SK-N-SH treated with all-trans-retinoic acid at 6 μM for 48 hours (cell line): ENCODE measurements at regions not wholly inside any gene's neighbourhood (a gene's known extent, or its start where the extent isn't known, plus 50 kb on each side); places are given as distances from the start of the nearest gene placed in this dataset.

Source experiments
- CSDC2 ChIP-seq: fragments of 250-450 bp; sonication (Bioruptor Pico); IDR thresholded peaks from 2 replicates; pipeline ENCODE4 v1.5.0; 2020; ENCODE audit warnings: mild to moderate bottlenecking, moderate library complexity
- GLIS3 ChIP-seq: fragments of 250-450 bp; sonication (Bioruptor Pico); IDR thresholded peaks from 2 replicates; pipeline ENCODE4 v1.5.0; 2020; ENCODE audit warnings: mild to moderate bottlenecking, moderate library complexity
- PPARA ChIP-seq: fragments of 250-450 bp; sonication (Bioruptor Pico); IDR thresholded peaks from 2 replicates; pipeline ENCODE4 v1.5.0; 2020; ENCODE audit warnings: mild to moderate bottlenecking, borderline replicate concordance
- TCF4 ChIP-seq: fragments of 250-450 bp; sonication (Bioruptor Pico); IDR thresholded peaks from 2 replicates; pipeline ENCODE4 v1.8.0; 2021; ENCODE audit warnings: mild to moderate bottlenecking, moderate library complexity, borderline replicate concordance
- ZC3H10 ChIP-seq: fragments of 250-450 bp; sonication (Bioruptor Pico); IDR thresholded peaks from 2 replicates; pipeline ENCODE4 v1.5.1; 2021; ENCODE audit warnings: mild to moderate bottlenecking, moderate library complexity
- ZFP3 ChIP-seq: fragments of 250-450 bp; sonication (Bioruptor Pico); IDR thresholded peaks from 2 replicates; pipeline ENCODE4 v1.5.0; 2020; ENCODE audit warnings: mild to moderate bottlenecking, moderate library complexity
- ZFP30 ChIP-seq: fragments of 450-650 bp; formaldehyde crosslinking; IDR thresholded peaks from 2 replicates; pipeline ENCODE4 v1.5.0; 2022; ENCODE audit warnings: mild to moderate bottlenecking, moderate library complexity
- ZNF565 ChIP-seq: fragments of 450-650 bp; formaldehyde crosslinking; conservative IDR thresholded peaks from 2 replicates; pipeline ENCODE4 v1.5.0; 2020; ENCODE audit warnings: low read depth, mild to moderate bottlenecking, moderate library complexity
- ZNF8 ChIP-seq: fragments of 450-650 bp; formaldehyde crosslinking; IDR thresholded peaks from 2 replicates; pipeline ENCODE4 v1.5.0; 2020; ENCODE audit warnings: mild to moderate bottlenecking, moderate library complexity
- TF ChIP-seq, protein P1 (sequence below): fragments of 250-450 bp; sonication (Bioruptor Pico); IDR thresholded peaks from 2 replicates; pipeline ENCODE4 v1.5.1; 2020; ENCODE audit warnings: low read depth, mild to moderate bottlenecking, moderate library complexity

DNA sequence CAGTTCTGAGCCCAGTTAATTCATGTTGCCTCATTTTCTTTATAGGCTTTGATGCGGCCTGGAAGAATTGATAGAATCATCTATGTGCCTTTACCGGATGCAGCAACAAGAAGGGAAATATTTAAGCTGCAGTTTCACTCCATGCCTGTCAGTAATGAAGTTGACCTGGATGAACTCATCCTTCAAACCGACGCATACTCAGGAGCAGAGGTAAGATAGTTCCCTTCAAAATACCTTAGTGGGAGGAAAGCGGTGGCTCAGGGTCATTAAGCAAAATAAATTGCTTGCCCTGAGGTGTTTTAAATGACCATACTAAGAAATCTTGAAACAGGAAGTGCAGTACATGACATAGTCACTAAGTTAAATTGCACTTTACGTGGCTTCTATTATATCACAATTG lies 140.6 kb upstream of the SPRY1 start:
- no peak for TF ChIP-seq CSDC2 (CRISPR knock-in tag)
- no peak for TF ChIP-seq ZFP30
- no peak for TF ChIP-seq ZFP3 (CRISPR knock-in tag)
- TF ChIP-seq, protein P1, sequence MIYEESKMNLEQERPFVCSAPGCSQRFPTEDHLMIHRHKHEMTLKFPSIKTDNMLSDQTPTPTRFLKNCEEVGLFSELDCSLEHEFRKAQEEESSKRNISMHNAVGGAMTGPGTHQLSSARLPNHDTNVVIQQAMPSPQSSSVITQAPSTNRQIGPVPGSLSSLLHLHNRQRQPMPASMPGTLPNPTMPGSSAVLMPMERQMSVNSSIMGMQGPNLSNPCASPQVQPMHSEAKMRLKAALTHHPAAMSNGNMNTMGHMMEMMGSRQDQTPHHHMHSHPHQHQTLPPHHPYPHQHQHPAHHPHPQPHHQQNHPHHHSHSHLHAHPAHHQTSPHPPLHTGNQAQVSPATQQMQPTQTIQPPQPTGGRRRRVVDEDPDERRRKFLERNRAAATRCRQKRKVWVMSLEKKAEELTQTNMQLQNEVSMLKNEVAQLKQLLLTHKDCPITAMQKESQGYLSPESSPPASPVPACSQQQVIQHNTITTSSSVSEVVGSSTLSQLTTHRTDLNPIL (CRISPR knock-in tag): no peak
- no peak for TF ChIP-seq ZC3H10 (CRISPR knock-in tag)
- TF ChIP-seq ZNF565 (CRISPR knock-in tag): no peak
- no peak for TF ChIP-seq GLIS3 (CRISPR knock-in tag)
- no peak for TF ChIP-seq ZNF8 (CRISPR knock-in tag)
- no peak for TF ChIP-seq TCF4 (CRISPR knock-in tag)
- TF ChIP-seq PPARA (CRISPR knock-in tag): no peak
